Ovary (tissue), 3 donors: ENCODE measurements at regions not wholly inside any gene's neighbourhood (a gene's known extent, or its start where the extent isn't known, plus 50 kb on each side); places are given as distances from the start of the nearest gene placed in this dataset.
"Not testable (repeated sequence)": the region's sequence is repeated elsewhere in the genome, so short reads cannot be mapped to it uniquely, and the experiment has no call there.

Experiments
- EP300 ChIP-seq: sonication (generic); formaldehyde crosslinking; IDR thresholded peaks from one replicate; pipeline ENCODE4 v1.6.1; 2017; ENCODE audit warnings: antibody characterized with exemption
- POLR2A ChIP-seq: fragments of 450-650 bp; IDR thresholded peaks from one replicate; pipeline ENCODE4 v1.6.1; 2017; ENCODE audit warnings: antibody characterized with exemption, mild to moderate bottlenecking, moderate library complexity
- TF ChIP-seq, protein P1 (sequence below), 3 donors: fragments of 450-650 bp in 2 of 3; fragments of 200-600 bp in 1 of 3; IDR thresholded peaks; one replicate each; pipeline versions ENCODE4 v1.5.1 to v1.8.0; 2016 to 2022; ENCODE audit warnings: antibody characterized with exemption in 3 of 3, mild to moderate bottlenecking in 1 of 3
- donor health status: DM: no; HTN: no; CAD: no.

DNA sequence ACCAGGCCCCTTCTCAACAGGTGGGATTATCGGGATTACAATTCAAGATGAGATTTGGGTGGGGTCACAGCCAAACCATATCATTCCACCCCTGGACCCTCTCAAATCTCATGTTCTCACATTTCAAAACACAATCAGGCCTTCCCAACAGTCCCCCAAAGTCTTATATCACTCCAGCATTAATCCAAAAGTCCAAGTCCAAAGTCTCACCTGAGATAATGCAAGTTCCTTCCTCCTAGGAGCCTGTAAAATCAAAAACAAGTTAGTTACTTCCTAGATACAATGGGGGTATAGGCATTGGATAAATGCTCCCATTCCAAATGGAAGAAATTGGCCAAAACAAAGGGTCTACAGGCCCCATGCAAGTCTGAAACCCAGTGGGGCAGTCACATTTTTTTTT lies 111.1 kb upstream of the FAM9C start:
- TF ChIP-seq, protein P1, sequence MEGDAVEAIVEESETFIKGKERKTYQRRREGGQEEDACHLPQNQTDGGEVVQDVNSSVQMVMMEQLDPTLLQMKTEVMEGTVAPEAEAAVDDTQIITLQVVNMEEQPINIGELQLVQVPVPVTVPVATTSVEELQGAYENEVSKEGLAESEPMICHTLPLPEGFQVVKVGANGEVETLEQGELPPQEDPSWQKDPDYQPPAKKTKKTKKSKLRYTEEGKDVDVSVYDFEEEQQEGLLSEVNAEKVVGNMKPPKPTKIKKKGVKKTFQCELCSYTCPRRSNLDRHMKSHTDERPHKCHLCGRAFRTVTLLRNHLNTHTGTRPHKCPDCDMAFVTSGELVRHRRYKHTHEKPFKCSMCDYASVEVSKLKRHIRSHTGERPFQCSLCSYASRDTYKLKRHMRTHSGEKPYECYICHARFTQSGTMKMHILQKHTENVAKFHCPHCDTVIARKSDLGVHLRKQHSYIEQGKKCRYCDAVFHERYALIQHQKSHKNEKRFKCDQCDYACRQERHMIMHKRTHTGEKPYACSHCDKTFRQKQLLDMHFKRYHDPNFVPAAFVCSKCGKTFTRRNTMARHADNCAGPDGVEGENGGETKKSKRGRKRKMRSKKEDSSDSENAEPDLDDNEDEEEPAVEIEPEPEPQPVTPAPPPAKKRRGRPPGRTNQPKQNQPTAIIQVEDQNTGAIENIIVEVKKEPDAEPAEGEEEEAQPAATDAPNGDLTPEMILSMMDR (IDR thresholded peaks at IDR 0.05): not testable (repeated sequence)
- not testable (repeated sequence) for TF ChIP-seq POLR2A, EP300
